H1 (cell line): ENCODE measurements at regions not wholly inside any gene's neighbourhood (a gene's known extent, or its start where the extent isn't known, plus 50 kb on each side); places are given as distances from the start of the nearest gene placed in this dataset.

Experiments used
- CTCF ChIA-PET: fragments of 300-600 bp; sonication (Branson Sonifier 250); formaldehyde crosslinking; loops from one replicate; lab custom pipeline; 2021; ENCODE audit not compliant: partially characterized antibody; lab: Charles Lee
- POLR2A ChIA-PET: fragments of 300-600 bp; sonication (Branson Sonifier 250); formaldehyde crosslinking; loops from one replicate; lab custom pipeline; 2021; ENCODE audit warnings: inconsistent platforms; ENCODE audit not compliant: partially characterized antibody; lab: Charles Lee
- DNase-seq, 2 experiments: peaks; one replicate each; pipeline versions ENCODE4 v3.0.0 to v3.0.0-alpha.2; 2010 to 2022; ENCODE audit warnings: low spot score in 2 of 2, low read depth in 1 of 2, mixed read lengths in 1 of 2
- FAIRE-seq: peaks from 2 replicates; lab custom pipeline; 2011; peaks lifted over from hg19 to GRCh38; lab: Jason Lieb, UNC
- H2AFZ ChIP-seq: 2 replicates; pipeline ENCODE4 v1.8.1; 2012; ENCODE audit warnings: low read length, inconsistent platforms
- H2AK5ac ChIP-seq: 2 replicates; pipeline ENCODE4 v1.6.1; 2013; ENCODE audit warnings: low read depth, low read length
- H2BK120ac ChIP-seq: replicated peaks from 2 replicates; pipeline ENCODE3; 2013; ENCODE audit warnings: low read depth, low read length, inconsistent platforms
- H2BK12ac ChIP-seq: 2 replicates; pipeline ENCODE4 v1.6.1; 2013; ENCODE audit warnings: low read depth, low read length
- H2BK15ac ChIP-seq: 2 replicates; pipeline ENCODE4 v1.6.1; 2013; ENCODE audit warnings: low read length
- H2BK20ac ChIP-seq: 2 replicates; pipeline ENCODE4 v1.6.1; 2013; ENCODE audit warnings: low read length
- H2BK5ac ChIP-seq: 2 replicates; pipeline ENCODE4 v1.6.1; 2013; ENCODE audit warnings: low read depth, low read length
- H3K14ac ChIP-seq: 2 replicates; pipeline ENCODE4 v1.6.1; 2013; ENCODE audit warnings: inconsistent platforms; ENCODE audit not compliant: insufficient read length
- H3K18ac ChIP-seq: 2 replicates; pipeline ENCODE4 v1.6.1; 2013; ENCODE audit warnings: low read length; ENCODE audit errors: extremely low read depth
- H3K23ac ChIP-seq: 2 replicates; pipeline ENCODE4 v1.6.1; 2013; ENCODE audit warnings: inconsistent platforms; ENCODE audit not compliant: insufficient read length
- H3K23me2 ChIP-seq: 2 replicates; pipeline ENCODE4 v1.6.1; 2013; ENCODE audit warnings: low read depth, low read length
- H3K27ac ChIP-seq: 2 replicates; pipeline ENCODE4 v1.6.1; 2011; ENCODE audit warnings: low read depth, low read length, inconsistent platforms
- H3K27me3 ChIP-seq, 4 experiments: replicated peaks in 1 of 4; 1 replicate in 1 of 4; 2 replicates in 3 of 4; pipeline versions ENCODE4 v1.6.1 to v1.8.1; 2011 to 2013; ENCODE audit warnings: low read length in 3 of 4, mild to moderate bottlenecking in 3 of 4, inconsistent platforms in 2 of 4, mixed read lengths in 2 of 4, moderate library complexity in 1 of 4; ENCODE audit not compliant: control insufficient read depth in 3 of 4, insufficient read depth in 3 of 4; ENCODE audit errors: extremely low read depth in 1 of 4
- H3K36me3 ChIP-seq, 4 experiments: 2 replicates each; pipeline versions ENCODE4 v1.6.1 to v1.8.1; 2011 to 2013; ENCODE audit warnings: mild to moderate bottlenecking in 4 of 4, low read length in 3 of 4, moderate library complexity in 2 of 4, control low read depth in 1 of 4, inconsistent platforms in 1 of 4; ENCODE audit not compliant: insufficient read depth in 4 of 4, control insufficient read depth in 2 of 4
- H3K4ac ChIP-seq: replicated peaks from 2 replicates; pipeline ENCODE3; 2013; ENCODE audit warnings: low read length, low read depth, mixed read lengths, inconsistent platforms; ENCODE audit not compliant: insufficient read length
- H3K4me1 ChIP-seq, 4 experiments: replicated peaks in 1 of 4; 1 replicate in 1 of 4; 2 replicates in 3 of 4; pipeline versions ENCODE4 v1.6.1 to v1.8.1; 2011 to 2013; ENCODE audit warnings: low read length in 3 of 4, inconsistent platforms in 2 of 4, mixed read lengths in 1 of 4; ENCODE audit not compliant: insufficient read depth in 4 of 4, control insufficient read depth in 3 of 4
- H3K4me2 ChIP-seq, 2 experiments: 2 replicates each; pipeline versions ENCODE4 v1.6.1 to v1.8.1; 2011 to 2013; ENCODE audit warnings: low read depth in 2 of 2, low read length in 2 of 2, control low read depth in 1 of 2, inconsistent platforms in 1 of 2, mild to moderate bottlenecking in 1 of 2; ENCODE audit not compliant: insufficient read depth in 1 of 2
- H3K4me3 ChIP-seq, 4 experiments: fragments of 200-600, 300-600 bp in 1 of 4; sonication (generic), shearing (Covaris generic), sonication (Bioruptor Twin) in 1 of 4; 2 replicates each; pipeline versions ENCODE4 v1.5.1 to v1.8.1; 2011 to 2016; ENCODE audit warnings: low read length in 4 of 4, low read depth in 3 of 4, control low read depth in 2 of 4, inconsistent platforms in 2 of 4, mild to moderate bottlenecking in 2 of 4, mixed read lengths in 1 of 4, moderate library complexity in 1 of 4; ENCODE audit not compliant: insufficient read depth in 2 of 4; ENCODE audit errors: extremely low read depth in 1 of 4
- H3K56ac ChIP-seq: replicated peaks from 2 replicates; pipeline ENCODE3; 2013; ENCODE audit warnings: low read depth, mild to moderate bottlenecking, mixed read lengths, low read length, inconsistent platforms; ENCODE audit not compliant: insufficient read length
- H3K79me1 ChIP-seq: 2 replicates; pipeline ENCODE4 v1.6.1; 2013; ENCODE audit warnings: low read depth, low read length, control low read depth
- H3K79me2 ChIP-seq, 2 experiments: 2 replicates each; pipeline versions ENCODE4 v1.6.1 to v1.8.1; 2012 to 2013; ENCODE audit warnings: low read length in 2 of 2, mild to moderate bottlenecking in 2 of 2, inconsistent platforms in 1 of 2; ENCODE audit not compliant: insufficient read depth in 2 of 2, control insufficient read depth in 1 of 2
- H3K9ac ChIP-seq, 4 experiments: replicated peaks in 1 of 4; 1 replicate in 1 of 4; 2 replicates in 3 of 4; pipeline versions ENCODE4 v1.6.1 to v1.8.1; 2011 to 2013; ENCODE audit warnings: low read depth in 3 of 4, low read length in 3 of 4, control low read depth in 2 of 4, mild to moderate bottlenecking in 2 of 4, moderate library complexity in 2 of 4, inconsistent platforms in 1 of 4; ENCODE audit errors: extremely low read depth in 1 of 4
- H3K9me3 ChIP-seq, 2 experiments: 2 replicates each; pipeline versions ENCODE4 v1.6.1 to v1.8.1; 2012 to 2013; ENCODE audit warnings: mild to moderate bottlenecking in 2 of 2, moderate library complexity in 2 of 2, control low read depth in 1 of 2, inconsistent platforms in 1 of 2, low read depth in 1 of 2, low read length in 1 of 2, mixed read lengths in 1 of 2; ENCODE audit not compliant: insufficient read depth in 2 of 2
- H4K20me1 ChIP-seq, 2 experiments: replicated peaks in 1 of 2; 2 replicates each; pipeline versions ENCODE3 to v1.8.1; 2011 to 2013; ENCODE audit warnings: inconsistent platforms in 2 of 2, low read length in 2 of 2, mild to moderate bottlenecking in 1 of 2; ENCODE audit not compliant: insufficient read depth in 2 of 2, control insufficient read depth in 1 of 2
- H4K5ac ChIP-seq: 2 replicates; pipeline ENCODE4 v1.6.1; 2013; ENCODE audit warnings: low read length, low read depth, mixed read lengths, inconsistent platforms; ENCODE audit not compliant: insufficient read length
- H4K8ac ChIP-seq: 2 replicates; pipeline ENCODE4 v1.8.0; 2013; ENCODE audit warnings: mild to moderate bottlenecking, moderate library complexity, low read length, inconsistent platforms; ENCODE audit not compliant: insufficient read depth; ENCODE audit errors: extremely low read depth
- H4K91ac ChIP-seq: replicated peaks from 2 replicates; pipeline ENCODE3; 2013; ENCODE audit warnings: low read length, mixed read lengths, inconsistent platforms; ENCODE audit not compliant: insufficient read length
- ASH2L ChIP-seq: fragments of 200-600, 300-600 bp; sonication (generic); IDR thresholded peaks from one replicate; pipeline ENCODE4 v1.7.1; 2017; ENCODE audit warnings: low read length
- BACH1 ChIP-seq: IDR thresholded peaks from 2 replicates; pipeline ENCODE4 v1.6.1; 2012; ENCODE audit warnings: low read length, improper control_type of control experiment
- CBX8 ChIP-seq: fragments of 300-800, 300-1000 bp; sonication (generic); IDR thresholded peaks from 2 replicates; pipeline ENCODE4 v1.7.1; 2016; ENCODE audit warnings: low read depth, low read length, borderline replicate concordance
- E2F6 ChIP-seq: IDR thresholded peaks from 2 replicates; pipeline ENCODE4 v1.6.1; 2012; ENCODE audit warnings: inconsistent platforms
- GABPA ChIP-seq: IDR thresholded peaks from 2 replicates; pipeline ENCODE4 v1.6.1; 2011; ENCODE audit warnings: mild to moderate bottlenecking, low read length, moderate library complexity, borderline replicate concordance; ENCODE audit not compliant: insufficient read depth
- KDM1A ChIP-seq: fragments of 200-600, 300-600 bp; sonication (generic); IDR thresholded peaks from 2 replicates; pipeline ENCODE4 v1.7.1; 2016; ENCODE audit warnings: mild to moderate bottlenecking, low read length, borderline replicate concordance
- MAFK ChIP-seq: IDR thresholded peaks from 2 replicates; pipeline ENCODE4 v1.6.1; 2012; ENCODE audit warnings: low read depth, mild to moderate bottlenecking, improper control_type of control experiment, low read length
- POLR2A ChIP-seq, 2 experiments: IDR thresholded peaks; 1 replicate in 1 of 2; 2 replicates in 1 of 2; pipeline ENCODE4 v1.6.1; 2011; ENCODE audit warnings: low read depth in 2 of 2, low read length in 2 of 2, mild to moderate bottlenecking in 2 of 2; ENCODE audit errors: control extremely low read depth in 1 of 2
- SRF ChIP-seq: IDR thresholded peaks from 2 replicates; pipeline ENCODE4 v1.6.1; 2011; ENCODE audit warnings: mild to moderate bottlenecking, low read depth, low read length, moderate library complexity
- SUZ12 ChIP-seq: fragments of 200-600 bp; sonication (generic); IDR thresholded peaks from 2 replicates; pipeline ENCODE4 v1.6.1; 2012; ENCODE audit warnings: mild to moderate bottlenecking, inconsistent platforms, low read length, moderate library complexity, mixed read lengths
- YY1 ChIP-seq: IDR thresholded peaks from 2 replicates; pipeline ENCODE4 v1.6.1; 2011; ENCODE audit warnings: low read depth, mild to moderate bottlenecking, low read length
- WGBS, 2 experiments: shearing (Covaris generic) in 1 of 2; methylation state at CpG; one replicate each; pipeline versions ENCODE4 v1.1.6 to v1.1.7; 2013 to 2015; ENCODE audit warnings: low lambda C conversion rate in 2 of 2, mixed read lengths in 2 of 2, inconsistent platforms in 1 of 2, low coverage in 1 of 2, missing lambda C conversion rate in 1 of 2; ENCODE audit not compliant: insufficient replicate concordance in 2 of 2, insufficient coverage in 1 of 2, insufficient read length in 1 of 2; ENCODE audit errors: extremely low coverage in 1 of 2, missing lambda C conversion rate in 1 of 2; 5-methylcytosine and 5-hydroxymethylcytosine counted together

- ChIA-PET POLR2A (no interaction called here), CTCF (interaction anchor here (0.8 kb wide), 1 partner anchor 33 kb away, joined by 3 read pairs; no protein-coding TSS in a partner anchor)
- no peaks in the 10 kb centered on the region for H3K23me2 ChIP-seq
- no peak overlapping the region for H2BK20ac ChIP-seq
- no peak overlapping the region for H3K56ac ChIP-seq
- H3K23ac ChIP-seq = no peak overlapping the region
- no peak overlapping the region for H2AK5ac ChIP-seq
- H3K18ac ChIP-seq = no peak overlapping the region
- H2AFZ ChIP-seq = no peak overlapping the region
- H4K5ac ChIP-seq = no peak overlapping the region
- no peak overlapping the region for H3K4me2 ChIP-seq
- H3K4me3 ChIP-seq = no peak overlapping the region
- no peaks in the 10 kb centered on the region for H3K4me1 ChIP-seq
- H3K79me2 ChIP-seq = no peaks in the 10 kb centered on the region
- TF ChIP-seq GABPA = no peak
- TF ChIP-seq ASH2L = no peak
- TF ChIP-seq SUZ12 = no peak
- TF ChIP-seq CBX8 = no peak
- TF ChIP-seq BACH1 = no peak
- TF ChIP-seq E2F6 = no peak
- TF ChIP-seq MAFK = no peak
- no peak for TF ChIP-seq SRF
- no peak for TF ChIP-seq KDM1A
- TF ChIP-seq YY1 = no peak
- TF ChIP-seq POLR2A (IDR thresholded peaks at IDR 0.05; ENCODE audit: control extremely low read depth in 1 of 2, low read depth in 2 of 2, low read length in 2 of 2) = no peak
- 95% methylated on average over 1 of the region's 1 CpG; no CpG with 5 or more reads in 1 of the 2 experiments for WGBS, 2 experiments
- H3K9ac ChIP-seq = no peak overlapping the region
- no peaks in the 10 kb centered on the region for H4K20me1 ChIP-seq
- H3K36me3 ChIP-seq = no peaks in the 10 kb centered on the region
- no peak for FAIRE-seq
- H3K27me3 ChIP-seq = no peaks in the 10 kb centered on the region
- H3K27ac ChIP-seq = no peak overlapping the region
- H3K14ac ChIP-seq = no peak overlapping the region
- no peaks in the 10 kb centered on the region for H3K9me3 ChIP-seq
- no peak overlapping the region for H4K8ac ChIP-seq
- H2BK15ac ChIP-seq = no peak overlapping the region
- H2BK5ac ChIP-seq = no peak overlapping the region
- no peak overlapping the region for H3K4ac ChIP-seq
- no peak overlapping the region for H2BK120ac ChIP-seq
- DNase-seq = no peak
- no peak overlapping the region for H2BK12ac ChIP-seq
- no peaks in the 10 kb centered on the region for H3K79me1 ChIP-seq
- H4K91ac ChIP-seq = no peak overlapping the region
Observed at GRCh38 chr12:90055071-90055470, 346.4 kb upstream of the ATP2B1 start.
